Limb (tissue), 2 donors: ENCODE measurements at regions not wholly inside any gene's neighbourhood (a gene's known extent, or its start where the extent isn't known, plus 50 kb on each side); places are given as distances from the start of the nearest gene placed in this dataset.
"Not testable (repeated sequence)": the region's sequence is repeated elsewhere in the genome, so short reads cannot be mapped to it uniquely, and the experiment has no call there.

Experiments
- DNase-seq, 2 donors: peaks; one replicate each; pipeline ENCODE4 v3.0.0-alpha.2; 2016; ENCODE audit errors: extremely low spot score in 2 of 2

DNA sequence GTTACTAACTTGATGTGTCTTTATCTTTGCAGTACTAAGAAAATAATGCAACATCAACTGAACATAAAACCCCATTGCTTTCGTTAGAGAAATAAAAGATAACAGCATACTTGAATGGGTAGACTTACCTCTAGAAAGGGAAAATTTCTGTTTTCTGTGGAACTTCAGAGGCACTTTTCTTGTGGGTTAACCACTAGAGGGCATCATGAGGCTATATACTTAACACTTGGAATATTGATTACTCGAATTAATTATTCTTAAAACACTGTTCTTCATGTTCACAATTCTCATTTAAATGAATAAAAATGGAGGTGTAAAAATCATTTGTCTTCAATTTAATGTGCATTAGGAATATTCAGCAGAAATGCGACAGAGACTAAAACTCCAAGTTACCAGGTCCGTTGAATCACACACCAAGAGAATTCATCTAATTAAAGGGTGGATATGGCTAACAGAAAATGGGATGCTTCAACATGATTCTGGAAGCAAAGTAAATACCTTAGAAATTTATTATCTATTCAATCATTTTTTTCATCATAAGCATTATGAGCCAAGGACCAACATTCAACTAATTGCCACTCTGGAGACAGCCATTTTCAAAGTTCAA is 330.8 kb upstream of the PREP start:
- DNase-seq: no peak

- no peak for DNase-seq
Observed at GRCh38 chr6:105728995-105729394, 326.1 kb upstream of the PREP start.

DNA sequence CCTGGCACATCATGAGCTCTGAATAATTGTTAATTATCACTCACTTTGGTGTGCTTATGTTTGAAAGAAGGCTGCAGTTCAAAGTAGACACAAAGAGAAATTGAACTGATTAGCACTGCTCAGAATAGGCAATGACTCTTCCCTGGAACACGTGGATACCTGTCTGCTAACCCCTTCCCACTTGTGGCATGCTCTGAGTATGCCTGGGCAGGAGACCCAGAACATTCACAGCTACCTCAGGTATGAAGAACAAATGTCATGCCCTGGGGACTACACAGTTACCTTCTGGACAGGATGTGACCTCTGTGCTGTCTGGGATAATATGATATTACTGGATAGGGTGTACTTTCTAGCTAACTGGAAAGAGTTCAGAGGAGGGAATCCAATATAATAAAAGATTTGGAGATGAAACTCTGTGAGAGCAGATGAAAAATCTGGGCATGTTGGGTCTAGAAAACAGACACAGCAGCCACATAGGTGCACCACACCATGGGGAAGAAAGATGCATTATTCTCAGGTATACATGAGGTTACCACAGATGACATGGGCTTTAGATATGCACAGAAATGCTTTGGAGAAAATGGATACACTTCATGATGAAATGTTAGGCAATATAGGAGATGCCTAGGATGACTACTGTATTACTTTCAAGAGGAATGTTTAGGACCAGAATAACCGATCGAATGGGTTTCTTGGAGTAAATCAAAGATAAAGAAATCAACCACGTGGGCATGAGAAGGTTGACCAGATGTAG is 324.2 kb upstream of the PREP start:
- no peak for DNase-seq

DNA sequence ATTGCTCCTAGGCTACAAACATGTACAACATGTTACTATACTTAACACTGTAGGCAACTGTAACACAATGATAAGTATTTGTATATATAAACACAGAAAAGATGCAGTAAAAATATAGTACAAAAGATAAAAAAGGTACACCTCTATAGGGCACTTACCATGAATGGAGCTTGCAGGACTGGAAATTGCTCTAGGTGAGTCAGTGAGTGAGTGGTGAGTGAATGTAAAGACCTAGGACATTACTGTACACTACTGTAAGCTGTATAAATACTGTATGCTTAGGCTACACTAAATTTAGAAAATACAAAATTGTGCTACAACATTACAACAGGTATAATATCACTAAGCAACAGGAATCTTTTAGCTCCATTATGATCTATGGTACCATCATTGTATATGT is 312.0 kb upstream of the PREP start:
- no peak for DNase-seq

GRCh38 chr6:105713474-105714118 is 310.7 kb upstream of the PREP start:
- no peak for DNase-seq

GRCh38 chr6:105711216-105711615 is 308.3 kb upstream of the PREP start:
- no peak for DNase-seq

DNA sequence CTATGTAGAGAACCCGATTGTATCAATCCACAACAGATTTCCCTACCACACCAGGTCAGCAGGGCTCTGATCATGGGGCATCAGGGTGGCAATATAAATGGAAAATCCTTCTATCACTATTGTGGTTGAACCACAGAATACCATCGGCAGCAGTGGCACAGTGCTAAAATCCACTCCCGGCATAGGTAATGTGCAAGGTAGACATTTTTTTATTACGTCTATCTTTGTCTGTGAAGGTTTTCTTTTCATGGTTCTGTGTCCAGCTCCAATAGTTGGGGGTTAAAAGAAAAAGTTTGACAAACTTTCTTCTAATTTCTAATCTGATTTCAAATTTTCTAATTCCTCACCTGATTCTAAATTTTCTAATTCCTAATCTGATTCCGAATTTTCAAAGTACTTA is 302.7 kb upstream of the PREP start:
- no peak for DNase-seq

GRCh38 chr6:105695461-105695860 is 292.6 kb upstream of the PREP start:
- DNase-seq: no peak

- no peak for DNase-seq
Observed at GRCh38 chr6:105692613-105693215, 289.8 kb upstream of the PREP start.

GRCh38 chr6:105691971-105692370 is 289.1 kb upstream of the PREP start:
- DNase-seq: no peak

GRCh38 chr6:105691081-105691480 is 288.2 kb upstream of the PREP start:
- DNase-seq: no peak

DNA sequence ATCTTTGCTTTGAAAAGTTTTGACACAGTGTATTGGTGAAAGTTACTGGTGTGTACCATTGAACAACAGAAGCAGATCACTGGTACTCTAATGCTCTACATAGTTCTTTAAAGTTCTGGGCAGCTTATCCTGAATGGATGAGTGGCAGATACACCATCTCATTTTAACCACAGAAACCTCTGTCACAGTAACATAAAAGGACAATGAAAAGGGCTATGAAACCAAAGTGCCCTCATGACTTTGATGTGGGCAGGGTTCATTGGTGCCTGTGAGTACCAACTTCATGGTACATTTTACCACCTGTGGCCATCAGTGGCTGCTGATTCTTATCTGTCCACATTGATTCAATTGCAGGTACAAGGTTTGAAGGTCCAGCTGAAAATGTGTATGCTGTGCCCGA is 285.7 kb upstream of the PREP start:
- DNase-seq: no peak

- DNase-seq: not testable (repeated sequence)
Observed at GRCh38 chr6:105686793-105687192, 283.9 kb upstream of the PREP start.

DNA sequence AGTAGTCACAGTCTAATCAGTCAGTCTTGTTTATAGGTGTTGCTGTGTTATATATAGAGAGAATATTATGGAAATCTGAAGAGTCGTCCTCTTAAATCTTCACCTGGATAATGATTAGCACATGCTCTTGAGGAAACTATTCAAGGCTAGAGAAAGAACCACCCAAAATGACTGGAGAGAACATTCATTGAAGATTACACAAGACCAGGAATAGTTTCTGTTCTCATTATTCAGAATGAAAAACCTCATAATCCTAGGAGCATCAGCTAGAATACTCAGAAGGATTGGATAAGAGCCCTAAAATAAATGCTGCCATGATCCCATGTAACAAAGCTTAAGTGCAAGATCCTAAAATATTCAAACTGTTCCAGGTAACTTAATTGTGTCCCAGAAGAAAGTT is 278.2 kb upstream of the PREP start:
- DNase-seq: no peak

- no peak for DNase-seq
Observed at GRCh38 chr6:105680131-105680530, 277.2 kb upstream of the PREP start.

GRCh38 chr6:105678516-105678915 is 275.6 kb upstream of the PREP start:
- DNase-seq: no peak

DNA sequence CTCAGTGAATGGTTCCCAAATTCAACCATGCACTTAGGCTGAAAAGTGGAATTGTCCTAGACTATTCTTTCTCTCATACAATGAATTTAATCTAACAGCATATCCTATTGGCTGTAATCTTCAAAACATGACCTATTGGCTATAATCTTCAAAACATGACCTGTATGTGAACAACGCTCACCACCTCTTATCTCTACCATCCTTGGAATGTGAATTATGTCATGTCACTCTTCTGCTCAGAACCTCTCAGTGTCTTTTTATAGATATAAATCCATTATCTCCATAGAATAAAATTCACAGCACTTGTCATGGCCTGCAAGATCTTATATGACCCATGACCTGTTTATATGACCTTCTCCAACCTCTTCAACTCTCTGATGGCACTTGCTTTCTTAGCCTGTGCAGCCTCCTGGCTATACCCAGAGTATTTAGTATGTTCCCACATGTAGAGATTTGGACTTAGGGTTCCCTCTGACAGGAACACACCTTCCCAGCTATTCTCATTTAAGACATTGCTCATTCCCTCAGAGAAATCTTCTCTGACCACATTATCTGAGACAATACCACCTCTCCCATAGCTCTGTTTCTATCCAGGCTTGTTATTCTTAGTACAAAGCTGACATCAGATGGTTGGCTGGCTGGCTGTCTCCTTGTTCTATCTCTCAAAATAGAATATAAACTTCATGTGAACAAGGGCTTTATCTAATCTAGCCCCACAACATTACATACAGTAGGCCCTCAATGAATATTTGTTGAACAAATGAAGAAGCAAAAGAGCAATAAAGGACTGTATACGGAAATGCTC is 275.0 kb upstream of the PREP start:
- DNase-seq: no peak

GRCh38 chr6:105676857-105677256 is 274.0 kb upstream of the PREP start:
- no peak for DNase-seq

GRCh38 chr6:105675715-105676397 is 273.0 kb upstream of the PREP start:
- no peak for DNase-seq

DNA sequence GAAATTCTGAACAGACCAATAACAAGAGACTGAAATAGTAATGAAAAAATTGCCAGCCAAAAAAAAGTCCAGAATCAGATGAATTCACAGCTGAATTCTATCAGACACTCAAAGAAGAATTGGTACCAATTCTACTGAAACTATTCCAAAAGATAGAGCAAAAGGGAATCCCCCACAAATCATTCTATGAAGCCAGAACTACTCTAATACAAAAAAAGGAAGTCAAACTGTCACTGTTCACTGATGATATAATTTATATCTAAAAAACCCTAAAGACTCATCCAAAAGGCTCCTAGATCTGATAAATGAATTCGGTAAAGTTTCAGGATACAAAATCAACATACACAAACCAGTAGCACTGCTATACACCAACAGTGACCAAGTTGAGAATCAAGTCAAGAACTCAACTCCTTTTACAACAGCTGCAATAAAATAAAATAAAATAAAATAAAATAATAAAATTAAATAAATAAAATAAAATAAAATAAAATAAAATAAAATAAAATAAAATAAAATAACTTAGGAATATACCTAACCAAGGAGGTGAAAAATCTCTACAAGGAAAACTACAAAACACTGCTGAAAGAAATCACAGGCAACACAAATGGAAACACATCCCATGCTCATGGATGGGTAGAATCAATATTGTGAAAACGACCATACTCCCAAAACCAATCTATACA is 270.1 kb upstream of the PREP start:
- not testable (repeated sequence) for DNase-seq
